H1 (cell line): ENCODE measurements at regions not wholly inside any gene's neighbourhood (a gene's known extent, or its start where the extent isn't known, plus 50 kb on each side); places are given as distances from the start of the nearest gene placed in this dataset.

Source experiments
- CTCF ChIA-PET: fragments of 300-600 bp; sonication (Branson Sonifier 250); formaldehyde crosslinking; loops from one replicate; lab custom pipeline; 2021; ENCODE audit not compliant: partially characterized antibody; lab: Charles Lee
- POLR2A ChIA-PET: fragments of 300-600 bp; sonication (Branson Sonifier 250); formaldehyde crosslinking; loops from one replicate; lab custom pipeline; 2021; ENCODE audit warnings: inconsistent platforms; ENCODE audit not compliant: partially characterized antibody; lab: Charles Lee
- DNase-seq, 2 experiments: peaks; one replicate each; pipeline versions ENCODE4 v3.0.0 to v3.0.0-alpha.2; 2010 to 2022; ENCODE audit warnings: low spot score in 2 of 2, low read depth in 1 of 2, mixed read lengths in 1 of 2
- FAIRE-seq: peaks from 2 replicates; lab custom pipeline; 2011; peaks lifted over from hg19 to GRCh38; lab: Jason Lieb, UNC
- H2AFZ ChIP-seq: 2 replicates; pipeline ENCODE4 v1.8.1; 2012; ENCODE audit warnings: low read length, inconsistent platforms
- H2AK5ac ChIP-seq: 2 replicates; pipeline ENCODE4 v1.6.1; 2013; ENCODE audit warnings: low read depth, low read length
- H2BK120ac ChIP-seq: replicated peaks from 2 replicates; pipeline ENCODE3; 2013; ENCODE audit warnings: low read depth, low read length, inconsistent platforms
- H2BK12ac ChIP-seq: 2 replicates; pipeline ENCODE4 v1.6.1; 2013; ENCODE audit warnings: low read depth, low read length
- H2BK15ac ChIP-seq: 2 replicates; pipeline ENCODE4 v1.6.1; 2013; ENCODE audit warnings: low read length
- H2BK20ac ChIP-seq: 2 replicates; pipeline ENCODE4 v1.6.1; 2013; ENCODE audit warnings: low read length
- H2BK5ac ChIP-seq: 2 replicates; pipeline ENCODE4 v1.6.1; 2013; ENCODE audit warnings: low read depth, low read length
- H3K14ac ChIP-seq: 2 replicates; pipeline ENCODE4 v1.6.1; 2013; ENCODE audit warnings: inconsistent platforms; ENCODE audit not compliant: insufficient read length
- H3K18ac ChIP-seq: 2 replicates; pipeline ENCODE4 v1.6.1; 2013; ENCODE audit warnings: low read length; ENCODE audit errors: extremely low read depth
- H3K23ac ChIP-seq: 2 replicates; pipeline ENCODE4 v1.6.1; 2013; ENCODE audit warnings: inconsistent platforms; ENCODE audit not compliant: insufficient read length
- H3K23me2 ChIP-seq: 2 replicates; pipeline ENCODE4 v1.6.1; 2013; ENCODE audit warnings: low read depth, low read length
- H3K27ac ChIP-seq: 2 replicates; pipeline ENCODE4 v1.6.1; 2011; ENCODE audit warnings: low read depth, low read length, inconsistent platforms
- H3K27me3 ChIP-seq, 4 experiments: replicated peaks in 1 of 4; 1 replicate in 1 of 4; 2 replicates in 3 of 4; pipeline versions ENCODE4 v1.6.1 to v1.8.1; 2011 to 2013; ENCODE audit warnings: low read length in 3 of 4, mild to moderate bottlenecking in 3 of 4, inconsistent platforms in 2 of 4, mixed read lengths in 2 of 4, moderate library complexity in 1 of 4; ENCODE audit not compliant: control insufficient read depth in 3 of 4, insufficient read depth in 3 of 4; ENCODE audit errors: extremely low read depth in 1 of 4
- H3K36me3 ChIP-seq, 4 experiments: 2 replicates each; pipeline versions ENCODE4 v1.6.1 to v1.8.1; 2011 to 2013; ENCODE audit warnings: mild to moderate bottlenecking in 4 of 4, low read length in 3 of 4, moderate library complexity in 2 of 4, control low read depth in 1 of 4, inconsistent platforms in 1 of 4; ENCODE audit not compliant: insufficient read depth in 4 of 4, control insufficient read depth in 2 of 4
- H3K4ac ChIP-seq: replicated peaks from 2 replicates; pipeline ENCODE3; 2013; ENCODE audit warnings: low read length, low read depth, mixed read lengths, inconsistent platforms; ENCODE audit not compliant: insufficient read length
- H3K4me1 ChIP-seq, 4 experiments: replicated peaks in 1 of 4; 1 replicate in 1 of 4; 2 replicates in 3 of 4; pipeline versions ENCODE4 v1.6.1 to v1.8.1; 2011 to 2013; ENCODE audit warnings: low read length in 3 of 4, inconsistent platforms in 2 of 4, mixed read lengths in 1 of 4; ENCODE audit not compliant: insufficient read depth in 4 of 4, control insufficient read depth in 3 of 4
- H3K4me2 ChIP-seq, 2 experiments: 2 replicates each; pipeline versions ENCODE4 v1.6.1 to v1.8.1; 2011 to 2013; ENCODE audit warnings: low read depth in 2 of 2, low read length in 2 of 2, control low read depth in 1 of 2, inconsistent platforms in 1 of 2, mild to moderate bottlenecking in 1 of 2; ENCODE audit not compliant: insufficient read depth in 1 of 2
- H3K4me3 ChIP-seq, 4 experiments: fragments of 200-600, 300-600 bp in 1 of 4; sonication (generic), shearing (Covaris generic), sonication (Bioruptor Twin) in 1 of 4; 2 replicates each; pipeline versions ENCODE4 v1.5.1 to v1.8.1; 2011 to 2016; ENCODE audit warnings: low read length in 4 of 4, low read depth in 3 of 4, control low read depth in 2 of 4, inconsistent platforms in 2 of 4, mild to moderate bottlenecking in 2 of 4, mixed read lengths in 1 of 4, moderate library complexity in 1 of 4; ENCODE audit not compliant: insufficient read depth in 2 of 4; ENCODE audit errors: extremely low read depth in 1 of 4
- H3K56ac ChIP-seq: replicated peaks from 2 replicates; pipeline ENCODE3; 2013; ENCODE audit warnings: low read depth, mild to moderate bottlenecking, mixed read lengths, low read length, inconsistent platforms; ENCODE audit not compliant: insufficient read length
- H3K79me1 ChIP-seq: 2 replicates; pipeline ENCODE4 v1.6.1; 2013; ENCODE audit warnings: low read depth, low read length, control low read depth
- H3K79me2 ChIP-seq, 2 experiments: 2 replicates each; pipeline versions ENCODE4 v1.6.1 to v1.8.1; 2012 to 2013; ENCODE audit warnings: low read length in 2 of 2, mild to moderate bottlenecking in 2 of 2, inconsistent platforms in 1 of 2; ENCODE audit not compliant: insufficient read depth in 2 of 2, control insufficient read depth in 1 of 2
- H3K9ac ChIP-seq, 4 experiments: replicated peaks in 1 of 4; 1 replicate in 1 of 4; 2 replicates in 3 of 4; pipeline versions ENCODE4 v1.6.1 to v1.8.1; 2011 to 2013; ENCODE audit warnings: low read depth in 3 of 4, low read length in 3 of 4, control low read depth in 2 of 4, mild to moderate bottlenecking in 2 of 4, moderate library complexity in 2 of 4, inconsistent platforms in 1 of 4; ENCODE audit errors: extremely low read depth in 1 of 4
- H3K9me3 ChIP-seq, 2 experiments: 2 replicates each; pipeline versions ENCODE4 v1.6.1 to v1.8.1; 2012 to 2013; ENCODE audit warnings: mild to moderate bottlenecking in 2 of 2, moderate library complexity in 2 of 2, control low read depth in 1 of 2, inconsistent platforms in 1 of 2, low read depth in 1 of 2, low read length in 1 of 2, mixed read lengths in 1 of 2; ENCODE audit not compliant: insufficient read depth in 2 of 2
- H4K20me1 ChIP-seq, 2 experiments: replicated peaks in 1 of 2; 2 replicates each; pipeline versions ENCODE3 to v1.8.1; 2011 to 2013; ENCODE audit warnings: inconsistent platforms in 2 of 2, low read length in 2 of 2, mild to moderate bottlenecking in 1 of 2; ENCODE audit not compliant: insufficient read depth in 2 of 2, control insufficient read depth in 1 of 2
- H4K5ac ChIP-seq: 2 replicates; pipeline ENCODE4 v1.6.1; 2013; ENCODE audit warnings: low read length, low read depth, mixed read lengths, inconsistent platforms; ENCODE audit not compliant: insufficient read length
- H4K8ac ChIP-seq: 2 replicates; pipeline ENCODE4 v1.8.0; 2013; ENCODE audit warnings: mild to moderate bottlenecking, moderate library complexity, low read length, inconsistent platforms; ENCODE audit not compliant: insufficient read depth; ENCODE audit errors: extremely low read depth
- H4K91ac ChIP-seq: replicated peaks from 2 replicates; pipeline ENCODE3; 2013; ENCODE audit warnings: low read length, mixed read lengths, inconsistent platforms; ENCODE audit not compliant: insufficient read length
- ATF2 ChIP-seq: IDR thresholded peaks from 2 replicates; pipeline ENCODE4 v1.6.1; 2012; ENCODE audit warnings: low read length, inconsistent platforms
- ATF3 ChIP-seq: IDR thresholded peaks from 2 replicates; pipeline ENCODE4 v1.6.1; 2011; ENCODE audit warnings: low read depth, mild to moderate bottlenecking, low read length; ENCODE audit not compliant: insufficient read depth
- CBX5 ChIP-seq: fragments of 300-800, 300-1000 bp; sonication (generic); IDR thresholded peaks from 2 replicates; pipeline ENCODE4 v1.7.1; 2016; ENCODE audit warnings: antibody characterized with exemption, low read length, low read depth
- CBX8 ChIP-seq: fragments of 300-800, 300-1000 bp; sonication (generic); IDR thresholded peaks from 2 replicates; pipeline ENCODE4 v1.7.1; 2016; ENCODE audit warnings: low read depth, low read length, borderline replicate concordance
- HDAC6 ChIP-seq: IDR thresholded peaks from one replicate; pipeline ENCODE4 v1.7.1; 2012; ENCODE audit warnings: low read depth, mild to moderate bottlenecking, inconsistent platforms, low read length, moderate library complexity
- POLR2AphosphoS5 ChIP-seq: IDR thresholded peaks from 2 replicates; pipeline ENCODE4 v1.6.1; 2011; ENCODE audit warnings: low read depth, low read length
- SAP30 ChIP-seq: fragments of 300-600 bp; sonication (generic); IDR thresholded peaks from 2 replicates; pipeline ENCODE4 v1.7.1; 2012; ENCODE audit warnings: low read length, moderate library complexity, mild to moderate bottlenecking, inconsistent platforms; ENCODE audit not compliant: insufficient read depth, insufficient replicate concordance
- SIN3A ChIP-seq, 2 experiments: IDR thresholded peaks in 1 of 2; conservative IDR thresholded peaks in 1 of 2; 2 replicates each; pipeline ENCODE4 v1.6.1; 2011 to 2012; ENCODE audit warnings: low read length in 2 of 2, improper control_type of control experiment in 1 of 2, low read depth in 1 of 2, mild to moderate bottlenecking in 1 of 2
- SP2 ChIP-seq: IDR thresholded peaks from 2 replicates; pipeline ENCODE4 v1.6.1; 2012; ENCODE audit warnings: mild to moderate bottlenecking, low read length, inconsistent platforms
- SP4 ChIP-seq: IDR thresholded peaks from 2 replicates; pipeline ENCODE4 v1.6.1; 2012; ENCODE audit warnings: low read length, inconsistent platforms
- SRF ChIP-seq: IDR thresholded peaks from 2 replicates; pipeline ENCODE4 v1.6.1; 2011; ENCODE audit warnings: mild to moderate bottlenecking, low read depth, low read length, moderate library complexity
- ZNF274 ChIP-seq: IDR thresholded peaks from 2 replicates; pipeline ENCODE4 v1.7.0; 2012; ENCODE audit warnings: low read length, borderline replicate concordance; ENCODE audit errors: extremely low read depth
- WGBS, 2 experiments: shearing (Covaris generic) in 1 of 2; methylation state at CpG; one replicate each; pipeline versions ENCODE4 v1.1.6 to v1.1.7; 2013 to 2015; ENCODE audit warnings: low lambda C conversion rate in 2 of 2, mixed read lengths in 2 of 2, inconsistent platforms in 1 of 2, low coverage in 1 of 2, missing lambda C conversion rate in 1 of 2; ENCODE audit not compliant: insufficient replicate concordance in 2 of 2, insufficient coverage in 1 of 2, insufficient read length in 1 of 2; ENCODE audit errors: extremely low coverage in 1 of 2, missing lambda C conversion rate in 1 of 2; 5-methylcytosine and 5-hydroxymethylcytosine counted together

GRCh38 chrX:30948626-30949025 is 59.6 kb upstream of the TAB3 start:
- no peak overlapping the region for H2BK5ac ChIP-seq
- WGBS, 2 experiments = 96% methylated on average over 2 of the region's 3 CpGs; no CpG with 5 or more reads in 1 of the 2 experiments
- no peak overlapping the region for H2BK15ac ChIP-seq
- no peak overlapping the region for H3K18ac ChIP-seq
- no peak overlapping the region for H3K4ac ChIP-seq
- H2AK5ac ChIP-seq = no peak overlapping the region
- H3K36me3 ChIP-seq = no peaks in the 10 kb centered on the region
- H3K9me3 ChIP-seq = no peaks in the 10 kb centered on the region; a peak in 1 of 4 replicates
- no peak overlapping the region for H4K5ac ChIP-seq
- ChIA-PET POLR2A (no interaction called here), CTCF (interaction anchor here (1.0 to 1.6 kb wide), 2 partner anchors 11 to 12 kb away, joined by 3 to 6 read pairs; no protein-coding TSS in a partner anchor)
- H3K23me2 ChIP-seq = no peaks in the 10 kb centered on the region
- DNase-seq = no peak
- H4K8ac ChIP-seq = no peak overlapping the region
- no peak overlapping the region for H3K56ac ChIP-seq
- no peak overlapping the region for H4K91ac ChIP-seq
- no peak overlapping the region for H3K4me3 ChIP-seq
- no peak overlapping the region for H2BK12ac ChIP-seq
- no peak overlapping the region for H2BK20ac ChIP-seq
- H2BK120ac ChIP-seq = no peak overlapping the region
- no peaks in the 10 kb centered on the region for H3K79me2 ChIP-seq
- H3K4me1 ChIP-seq = no peaks in the 10 kb centered on the region
- H2AFZ ChIP-seq = no peak overlapping the region
- no peaks in the 10 kb centered on the region for H4K20me1 ChIP-seq
- no peak overlapping the region for H3K27ac ChIP-seq
- no peaks in the 10 kb centered on the region for H3K27me3 ChIP-seq
- no peak overlapping the region for H3K4me2 ChIP-seq
- no peak overlapping the region for H3K14ac ChIP-seq
- H3K9ac ChIP-seq = no peak overlapping the region
- no peak overlapping the region for H3K23ac ChIP-seq
- FAIRE-seq = no peak
- H3K79me1 ChIP-seq = no peaks in the 10 kb centered on the region
- TF ChIP-seq SP2 (no peak), SRF (no peak), SAP30 (no peak), HDAC6 (no peak), POLR2AphosphoS5 (no peak), CBX8 (no peak), SIN3A (conservative IDR thresholded peaks at IDR 0.05 in 1 of 2, IDR thresholded peaks at IDR 0.05 in 1 of 2; ENCODE audit: low read depth in 1 of 2, low read length in 2 of 2) (no peak), CBX5 (no peak), ATF3 (no peak), ZNF274 (no peak), ATF2 (no peak), SP4 (no peak)
